A673 (cell line): ENCODE measurements at regions not wholly inside any gene's neighbourhood (a gene's known extent, or its start where the extent isn't known, plus 50 kb on each side); places are given as distances from the start of the nearest gene placed in this dataset.

ENCODE experiments used
- EZH2 ChIP-seq: fragments of 200-600 bp; sonication (generic); IDR thresholded peaks from 2 replicates; pipeline ENCODE4 v1.6.1; 2017; ENCODE audit warnings: borderline replicate concordance, low read depth, mild to moderate bottlenecking, mixed read lengths, antibody characterized with exemption, low read length; ENCODE audit not compliant: poor library complexity, severe bottlenecking
- TF ChIP-seq, protein P1 (sequence below): fragments of 300-800, 200-600 bp; sonication (generic); conservative IDR thresholded peaks from 2 replicates; pipeline ENCODE4 v1.5.1; 2017; ENCODE audit warnings: low read depth, mild to moderate bottlenecking, antibody characterized with exemption, low read length, moderate library complexity, mixed read lengths

DNA sequence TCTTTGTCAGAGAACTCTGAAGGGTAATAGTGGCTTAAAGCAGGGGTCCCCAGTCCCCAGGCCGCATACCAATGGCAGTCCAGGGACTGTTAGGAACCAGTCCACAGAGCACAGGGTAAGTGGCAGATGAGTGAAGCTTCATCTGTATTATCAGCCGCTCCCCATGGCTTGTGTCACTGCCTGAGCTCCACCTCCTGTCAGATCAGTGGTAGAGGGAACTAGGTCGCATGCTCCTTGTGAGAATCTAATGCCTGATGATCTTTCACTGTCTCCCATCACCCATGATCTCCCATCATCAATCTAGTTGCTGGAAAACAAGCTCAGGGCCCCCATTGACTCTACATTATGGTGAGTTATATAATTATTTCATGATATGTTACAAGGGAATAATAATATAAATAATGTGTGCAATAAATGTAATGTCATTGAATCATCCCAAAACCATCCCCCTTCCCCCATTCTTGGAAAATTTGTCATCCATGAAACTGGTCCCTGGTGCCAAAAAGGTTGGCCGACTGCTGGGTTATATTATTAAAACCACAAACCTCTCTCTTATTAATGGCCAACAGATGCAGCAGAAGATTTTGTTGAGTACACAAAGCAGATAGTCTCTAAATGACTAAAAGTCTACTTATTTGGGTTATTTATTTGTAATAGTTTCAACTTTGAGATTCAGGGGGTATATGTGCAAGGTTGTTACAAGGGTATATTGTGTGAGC lies 782.7 kb downstream of the CDH11 start:
- TF ChIP-seq, protein P1, sequence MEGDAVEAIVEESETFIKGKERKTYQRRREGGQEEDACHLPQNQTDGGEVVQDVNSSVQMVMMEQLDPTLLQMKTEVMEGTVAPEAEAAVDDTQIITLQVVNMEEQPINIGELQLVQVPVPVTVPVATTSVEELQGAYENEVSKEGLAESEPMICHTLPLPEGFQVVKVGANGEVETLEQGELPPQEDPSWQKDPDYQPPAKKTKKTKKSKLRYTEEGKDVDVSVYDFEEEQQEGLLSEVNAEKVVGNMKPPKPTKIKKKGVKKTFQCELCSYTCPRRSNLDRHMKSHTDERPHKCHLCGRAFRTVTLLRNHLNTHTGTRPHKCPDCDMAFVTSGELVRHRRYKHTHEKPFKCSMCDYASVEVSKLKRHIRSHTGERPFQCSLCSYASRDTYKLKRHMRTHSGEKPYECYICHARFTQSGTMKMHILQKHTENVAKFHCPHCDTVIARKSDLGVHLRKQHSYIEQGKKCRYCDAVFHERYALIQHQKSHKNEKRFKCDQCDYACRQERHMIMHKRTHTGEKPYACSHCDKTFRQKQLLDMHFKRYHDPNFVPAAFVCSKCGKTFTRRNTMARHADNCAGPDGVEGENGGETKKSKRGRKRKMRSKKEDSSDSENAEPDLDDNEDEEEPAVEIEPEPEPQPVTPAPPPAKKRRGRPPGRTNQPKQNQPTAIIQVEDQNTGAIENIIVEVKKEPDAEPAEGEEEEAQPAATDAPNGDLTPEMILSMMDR: no peak
- TF ChIP-seq EZH2: no peak
